GM12878 (cell line): ENCODE measurements at regions not wholly inside any gene's neighbourhood (a gene's known extent, or its start where the extent isn't known, plus 50 kb on each side); places are given as distances from the start of the nearest gene placed in this dataset.

ENCODE experiments used
- ATAC-seq: fragments of 200-7000 bp; cut with Tn5 transposase; 3 replicates; pipeline ENCODE4 v1.9.1; 2020; ENCODE audit warnings: mild to moderate bottlenecking, moderate library complexity
- BruUV-seq: library from RNA; stranded (reverse); fragments of 400-500 nt; replicated peaks from 2 replicates; lab custom pipeline; 2021; lab: Mats Ljungman, UMichigan
- CTCF ChIA-PET: fragments of 300-600 bp; sonication (Branson Sonifier 250); formaldehyde crosslinking; extraction: SDS; loops from one replicate; lab custom pipeline; 2021; ENCODE audit warnings: inconsistent platforms; lab: Yijun Ruan, JAX
- POLR2A ChIA-PET: fragments of 350-600 bp; formaldehyde crosslinking; extraction: SDS; loops from one replicate; lab custom pipeline; 2021; ENCODE audit warnings: inconsistent platforms; lab: Charles Lee
- RAD21 ChIA-PET: fragments of 300-600 bp; sonication (Branson Sonifier 250); formaldehyde crosslinking; loops from one replicate; lab custom pipeline; 2023; ENCODE audit warnings: antibody characterized with exemption; ENCODE audit not compliant: unreplicated experiment; lab: Charles Lee
- SMC1A ChIA-PET: fragments of 300-600 bp; sonication (Branson Sonifier 250); formaldehyde crosslinking; loops from one replicate; lab custom pipeline; 2023; ENCODE audit not compliant: unreplicated experiment, uncharacterized antibody; lab: Charles Lee
- DNase-seq: peaks from one replicate; pipeline ENCODE4 v3.0.0-alpha.2; 2011; ENCODE audit warnings: low read depth, low spot score
- FAIRE-seq: peaks from 3 replicates; lab custom pipeline; 2011; peaks lifted over from hg19 to GRCh38; lab: Jason Lieb, UNC
- H2AFZ ChIP-seq: 2 replicates; pipeline ENCODE4 v1.6.0; 2011; ENCODE audit warnings: low read depth, low read length, control low read depth; ENCODE audit not compliant: control insufficient read depth
- H3K27ac ChIP-seq: 2 replicates; pipeline ENCODE4 v1.5.1; 2011; ENCODE audit warnings: control low read depth; ENCODE audit not compliant: control insufficient read depth, insufficient read depth
- H3K27me3 ChIP-seq, 2 experiments: replicated peaks in 1 of 2; 2 replicates each; pipeline versions ENCODE4 v1.6.0 to v1.6.1; 2011; ENCODE audit warnings: low read length in 1 of 2; ENCODE audit not compliant: control insufficient read depth in 2 of 2, insufficient read depth in 2 of 2
- H3K36me3 ChIP-seq, 2 experiments: 2 replicates each; pipeline ENCODE4 v1.5.1; 2011; ENCODE audit warnings: low read length in 1 of 2; ENCODE audit not compliant: control insufficient read depth in 2 of 2, insufficient read depth in 2 of 2
- H3K4me1 ChIP-seq: 2 replicates; pipeline ENCODE4 v1.6.1; 2011; ENCODE audit warnings: mild to moderate bottlenecking, low read length, moderate library complexity, mixed read lengths; ENCODE audit not compliant: control insufficient read depth, insufficient read depth
- H3K4me2 ChIP-seq: 2 replicates; pipeline ENCODE4 v1.6.0; 2011; ENCODE audit warnings: control low read depth; ENCODE audit not compliant: control insufficient read depth, insufficient read depth
- H3K4me3 ChIP-seq: fragments of 200-600 bp; sonication (generic); 2 replicates; pipeline ENCODE4 v1.5.1; 2016
- H3K79me2 ChIP-seq: 2 replicates; pipeline ENCODE4 v1.6.0; 2011; ENCODE audit warnings: low read length; ENCODE audit not compliant: control insufficient read depth, insufficient read depth
- H3K9ac ChIP-seq: 2 replicates; pipeline ENCODE4 v1.8.0; 2011; ENCODE audit warnings: low read length, control low read depth, mixed read lengths; ENCODE audit not compliant: control insufficient read depth, insufficient read depth
- H3K9me3 ChIP-seq: replicated peaks from 3 replicates; pipeline ENCODE4 v1.5.1; 2011; ENCODE audit warnings: mild to moderate bottlenecking, low read length; ENCODE audit not compliant: control insufficient read depth, insufficient read depth
- H4K20me1 ChIP-seq: 2 replicates; pipeline ENCODE4 v1.6.0; 2011; ENCODE audit not compliant: control insufficient read depth, insufficient read depth
- CBX5 ChIP-seq: sonication (generic); IDR thresholded peaks from 2 replicates; pipeline ENCODE4 v1.6.1; 2016; ENCODE audit warnings: low read depth, moderate library complexity, mild to moderate bottlenecking, inconsistent platforms
- CEBPB ChIP-seq, 2 experiments: fragments of 150-350 bp in 1 of 2; IDR thresholded peaks; 2 replicates each; pipeline ENCODE4 v1.6.1; 2012 to 2014; ENCODE audit warnings: low read depth in 2 of 2, low read length in 2 of 2, borderline replicate concordance in 1 of 2, inconsistent platforms in 1 of 2
- NFIC ChIP-seq: IDR thresholded peaks from 2 replicates; pipeline ENCODE4 v1.6.1; 2012; ENCODE audit warnings: low read depth, mild to moderate bottlenecking, inconsistent platforms, low read length, moderate library complexity
- NFYB ChIP-seq: IDR thresholded peaks from 2 replicates; pipeline ENCODE4 v1.6.1; 2011; ENCODE audit warnings: low read depth, mild to moderate bottlenecking, low read length, improper control_type of control experiment, moderate library complexity; ENCODE audit not compliant: insufficient read depth
- NRF1 ChIP-seq: conservative IDR thresholded peaks from 2 replicates; pipeline ENCODE4 v1.6.1; 2011; ENCODE audit warnings: mild to moderate bottlenecking, low read depth, low read length, improper control_type of control experiment
- RELA ChIP-seq: fragments of 450-650 bp; IDR thresholded peaks from 2 replicates; pipeline ENCODE4 v1.8.0; 2014; ENCODE audit warnings: borderline replicate concordance; ENCODE audit not compliant: partially characterized antibody
- TBL1XR1 ChIP-seq: IDR thresholded peaks from 2 replicates; pipeline ENCODE4 v1.6.1; 2012; ENCODE audit warnings: low read depth, low read length, improper control_type of control experiment
- ZNF207 ChIP-seq: fragments of 450-650 bp; IDR thresholded peaks from 2 replicates; pipeline ENCODE4 v1.6.1; 2014; ENCODE audit warnings: antibody characterized with exemption, mild to moderate bottlenecking, borderline replicate concordance
- WGBS: methylation state at CpG from one replicate; pipeline ENCODE4 v1.1.6; 2016; ENCODE audit warnings: low lambda C conversion rate; ENCODE audit not compliant: insufficient replicate concordance, insufficient coverage; ENCODE audit errors: missing lambda C conversion rate; 5-methylcytosine and 5-hydroxymethylcytosine counted together
- in situ Hi-C: fragments of 300-500 bp; cut with MboI; formaldehyde crosslinking; loops from 9 replicates; pipeline ENCODE4 v1.14.3; 2018; ENCODE audit warnings: mixed read lengths
- intact Hi-C: fragments of 100-400 bp; cut with micrococcal nuclease; formaldehyde crosslinking; loops from one replicate; pipeline ENCODE4 v1.14.2; 2022; ENCODE audit not compliant: unreplicated experiment
- TF ChIP-seq, protein P1 (sequence below): IDR thresholded peaks from 2 replicates; pipeline ENCODE4 v1.6.1; 2011; ENCODE audit warnings: low read depth, mild to moderate bottlenecking, low read length, moderate library complexity, borderline replicate concordance; ENCODE audit errors: extremely low read depth
- TF ChIP-seq, protein P2 (sequence below): IDR thresholded peaks from 2 replicates; pipeline ENCODE4 v1.6.1; 2011; ENCODE audit warnings: low read depth, low read length, improper control_type of control experiment, borderline replicate concordance

DNA sequence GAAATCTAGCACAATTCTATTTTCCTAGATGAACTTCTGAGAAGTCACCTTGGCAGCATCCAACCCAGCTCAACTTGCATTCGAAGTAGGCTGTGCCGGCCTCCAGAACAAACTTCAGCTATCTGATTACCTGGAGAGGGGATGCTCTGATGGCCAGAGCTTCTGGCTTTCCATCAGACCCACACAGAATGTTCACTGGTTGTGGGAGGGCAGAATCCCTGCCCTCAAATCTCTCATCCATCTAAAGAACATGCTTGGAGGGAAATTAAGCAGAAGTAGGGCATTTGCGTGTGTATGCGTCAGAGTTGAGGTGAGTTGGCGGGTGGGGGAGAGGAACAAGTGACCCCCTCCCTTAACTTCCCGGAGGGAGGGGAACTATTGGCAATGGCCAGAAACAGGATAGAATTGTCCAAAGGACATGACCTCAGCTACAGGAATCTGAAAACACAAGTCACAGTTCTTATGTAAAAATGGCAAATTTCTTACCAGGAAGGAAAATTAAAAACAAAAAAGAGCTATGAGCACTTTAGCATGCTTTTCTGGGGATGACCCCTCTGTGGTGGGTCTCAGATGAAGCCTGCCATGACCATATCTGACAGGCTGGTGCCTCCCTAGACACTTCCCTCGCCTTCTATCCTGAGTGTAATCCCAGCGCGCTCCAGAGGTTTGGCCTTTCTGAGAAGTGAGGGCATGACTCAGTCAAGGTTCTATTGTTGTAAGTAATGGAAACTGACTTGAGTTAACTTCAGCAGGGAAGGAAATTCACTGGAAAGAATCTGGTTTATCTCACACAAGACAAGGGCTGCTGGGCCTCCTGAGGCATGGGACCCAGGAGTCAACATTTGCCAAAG lies 278.8 kb downstream of the RPS24 start (continued):
- TF ChIP-seq, protein P1, sequence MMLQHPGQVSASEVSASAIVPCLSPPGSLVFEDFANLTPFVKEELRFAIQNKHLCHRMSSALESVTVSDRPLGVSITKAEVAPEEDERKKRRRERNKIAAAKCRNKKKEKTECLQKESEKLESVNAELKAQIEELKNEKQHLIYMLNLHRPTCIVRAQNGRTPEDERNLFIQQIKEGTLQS: no peak
- TF ChIP-seq CBX5: no peak
- TF ChIP-seq NFYB: no peak
- TF ChIP-seq CEBPB (IDR thresholded peaks at IDR 0.05; ENCODE audit: borderline replicate concordance in 1 of 2, low read depth in 2 of 2, low read length in 2 of 2): no peak

DNA sequence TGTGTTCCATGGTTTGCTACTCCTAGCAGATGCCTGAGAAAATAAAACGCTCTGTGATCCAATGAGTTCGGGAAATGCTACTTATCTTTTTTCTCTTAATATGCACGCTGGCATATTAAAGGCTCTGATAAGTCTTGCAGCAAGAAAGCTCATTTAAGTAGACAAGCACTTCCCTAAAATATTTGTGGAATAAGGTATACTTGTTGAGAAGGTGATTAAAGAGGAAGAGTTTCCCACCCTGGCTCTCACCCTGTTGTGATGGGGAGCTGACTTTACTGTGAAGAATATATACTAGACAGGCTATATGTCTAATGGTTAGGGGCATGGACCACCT lies 279.4 kb downstream of the RPS24 start:
- Histone ChIP-seq H4K20me1 (no peaks in the 10 kb centered on the region), H3K9me3 (no peaks in the 10 kb centered on the region), H3K4me3 (no peak overlapping the region), H3K79me2 (no peaks in the 10 kb centered on the region), H3K27ac (no peak overlapping the region), H3K36me3 (no peaks in the 10 kb centered on the region), H3K4me2 (no peak overlapping the region), H3K27me3 (no peaks in the 10 kb centered on the region), H3K9ac (no peak overlapping the region), H3K4me1 (no peaks in the 10 kb centered on the region), H2AFZ (no peak overlapping the region)
- POLR2A ChIA-PET: no interaction called here
- SMC1A ChIA-PET: no interaction called here
- intact Hi-C loops (no loop called here), in situ Hi-C loops (no loop called here)
- DNase-seq (no peak), ATAC-seq (no peak), FAIRE-seq (no peak)
- TF ChIP-seq TBL1XR1 (no peak), ZNF207 (no peak), NRF1 (no peak), NFIC (no peak), RELA (no peak)
- TF ChIP-seq, protein P2, sequence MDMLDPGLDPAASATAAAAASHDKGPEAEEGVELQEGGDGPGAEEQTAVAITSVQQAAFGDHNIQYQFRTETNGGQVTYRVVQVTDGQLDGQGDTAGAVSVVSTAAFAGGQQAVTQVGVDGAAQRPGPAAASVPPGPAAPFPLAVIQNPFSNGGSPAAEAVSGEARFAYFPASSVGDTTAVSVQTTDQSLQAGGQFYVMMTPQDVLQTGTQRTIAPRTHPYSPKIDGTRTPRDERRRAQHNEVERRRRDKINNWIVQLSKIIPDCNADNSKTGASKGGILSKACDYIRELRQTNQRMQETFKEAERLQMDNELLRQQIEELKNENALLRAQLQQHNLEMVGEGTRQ: no peak
- TF ChIP-seq, protein P1: no peak
- RAD21 ChIA-PET: no interaction called here
- WGBS: 44% methylated on average over 3 of the region's 3 CpGs
- no TSS peak for BruUV-seq
- CTCF ChIA-PET: interaction anchor here (0.7 kb wide), 1 partner anchor 9 kb away, joined by 5 read pairs; no protein-coding TSS in a partner anchor
